OCI-M2 (cell line): ENCODE measurements at regions not wholly inside any gene's neighbourhood (a gene's known extent, or its start where the extent isn't known, plus 50 kb on each side); places are given as distances from the start of the nearest gene placed in this dataset.

Experiments used
- DNase-seq: peaks from one replicate; lab custom pipeline; 2025; ENCODE audit not compliant: unreplicated experiment; lab: John Stamatoyannopoulos, UW

DNA sequence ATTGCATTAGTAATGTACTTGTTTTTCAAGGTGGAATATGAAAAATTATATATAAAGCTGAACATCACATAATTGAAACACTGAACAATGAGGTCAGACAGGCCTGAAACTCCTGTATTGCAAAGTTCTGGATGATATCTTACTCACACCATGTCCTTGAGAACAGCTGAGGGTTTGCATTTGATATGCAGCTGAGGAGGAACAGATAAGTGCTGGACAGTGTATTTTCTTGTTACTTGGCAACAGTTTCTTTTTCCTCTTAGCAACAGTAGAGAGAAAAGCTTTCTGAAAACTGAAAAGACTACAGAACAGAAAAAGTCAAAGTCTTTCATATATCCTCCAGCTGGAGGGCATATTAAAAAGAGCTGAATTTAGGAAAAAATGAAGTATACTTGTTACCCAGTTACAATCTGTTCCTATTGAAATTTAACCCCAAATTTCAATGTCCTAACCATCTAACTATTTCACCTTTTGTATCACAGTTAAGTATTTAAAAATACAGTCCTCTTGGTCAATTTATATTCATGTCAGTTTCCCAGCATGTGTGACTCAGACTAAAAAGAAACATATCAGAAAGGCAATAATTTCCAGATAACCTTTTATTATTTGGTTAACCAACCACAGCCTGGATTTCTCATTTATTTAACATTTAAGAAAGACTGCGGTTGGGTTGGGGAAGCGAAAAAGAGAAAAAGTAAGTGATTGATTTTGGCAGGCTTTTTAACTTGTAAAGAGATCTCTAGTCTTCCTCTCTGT lies 733.0 kb upstream of the DPPA4 start:
- no peak for DNase-seq

- no peak for DNase-seq
Measured at GRCh38 chr3:110074095-110074494, 736.7 kb upstream of the DPPA4 start.

DNA sequence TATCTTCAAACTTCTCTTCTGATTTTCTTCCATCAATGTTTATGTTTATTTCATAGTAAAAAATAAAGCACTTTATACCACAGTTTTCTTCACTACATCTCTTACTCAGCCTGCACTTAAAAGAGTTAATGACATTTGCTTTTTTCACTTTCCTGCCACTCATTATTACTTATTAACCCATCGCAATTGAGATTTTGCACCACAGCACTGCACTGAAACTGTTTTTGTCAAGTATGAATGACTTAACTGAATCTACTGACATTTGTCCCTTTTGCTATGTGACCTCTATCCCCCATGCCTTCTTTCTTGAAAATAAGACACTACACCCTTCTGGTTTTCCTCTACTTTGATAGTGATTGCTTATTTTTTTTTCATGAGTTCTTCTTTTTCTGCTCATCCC lies 739.7 kb upstream of the DPPA4 start:
- no peak for DNase-seq

DNA sequence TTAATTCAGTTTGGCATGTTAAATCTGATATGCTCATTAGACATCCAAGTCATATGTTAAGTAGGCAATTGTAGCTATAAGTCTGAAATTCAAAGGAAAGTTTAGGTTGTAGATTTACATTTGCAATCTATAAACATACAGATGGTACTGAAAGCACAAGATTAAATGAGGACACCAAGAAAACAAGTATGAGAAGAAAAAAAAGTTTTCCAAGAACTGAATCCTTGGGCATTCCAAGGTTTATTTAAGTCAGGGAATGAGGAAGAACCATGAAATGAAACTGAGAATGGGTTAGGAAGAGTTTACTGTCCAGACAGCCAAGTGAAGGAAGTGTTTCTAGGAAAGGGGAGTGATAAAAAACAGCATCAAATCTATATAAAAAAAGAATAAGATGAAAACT lies 756.1 kb upstream of the DPPA4 start:
- DNase-seq: no peak

DNA sequence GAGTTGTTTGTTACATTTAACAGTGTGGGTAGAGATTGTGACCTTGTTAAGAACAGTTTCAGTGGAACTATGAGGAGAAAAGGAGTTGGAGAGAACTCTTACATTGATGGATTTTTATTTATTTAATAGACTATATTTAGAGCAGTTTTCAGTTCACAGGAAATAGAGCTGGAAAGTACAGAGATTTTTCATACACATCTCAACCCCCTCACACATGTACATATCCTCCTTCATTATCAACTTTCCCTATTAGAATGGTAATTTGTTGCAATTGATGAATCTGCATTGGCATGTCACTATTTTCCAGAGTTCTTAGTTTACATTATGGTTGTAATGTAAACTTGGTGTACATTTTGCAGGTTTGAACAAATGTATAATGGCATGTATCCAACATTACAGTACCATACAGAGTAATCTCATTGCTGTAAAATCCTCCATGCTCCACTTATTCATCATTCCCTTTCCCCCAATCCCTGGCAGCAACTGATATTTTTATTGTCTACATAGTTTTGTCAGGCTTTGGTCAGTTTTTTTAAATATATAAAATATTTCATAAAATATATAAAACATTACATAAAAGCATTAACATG lies 756.6 kb upstream of the DPPA4 start:
- no peak for DNase-seq

DNA sequence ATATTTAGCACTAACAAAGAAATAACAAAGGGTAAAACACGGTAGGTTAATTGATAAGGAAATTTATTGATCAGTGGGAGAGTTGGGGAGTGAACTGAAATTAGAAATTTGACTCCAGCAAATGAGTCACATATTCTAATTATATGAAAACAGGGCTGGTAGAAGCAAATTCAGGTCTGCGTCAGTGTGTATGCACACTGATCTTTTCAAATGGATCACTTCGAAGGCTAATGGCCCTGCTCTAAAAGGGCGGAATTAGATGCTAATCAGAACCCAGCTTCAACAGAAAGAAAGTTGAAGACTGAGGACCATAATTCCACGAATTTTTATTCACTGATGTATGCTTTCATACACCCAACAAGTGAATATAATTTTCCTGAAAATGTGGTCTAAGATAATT lies 762.4 kb upstream of the DPPA4 start:
- DNase-seq: no peak

DNA sequence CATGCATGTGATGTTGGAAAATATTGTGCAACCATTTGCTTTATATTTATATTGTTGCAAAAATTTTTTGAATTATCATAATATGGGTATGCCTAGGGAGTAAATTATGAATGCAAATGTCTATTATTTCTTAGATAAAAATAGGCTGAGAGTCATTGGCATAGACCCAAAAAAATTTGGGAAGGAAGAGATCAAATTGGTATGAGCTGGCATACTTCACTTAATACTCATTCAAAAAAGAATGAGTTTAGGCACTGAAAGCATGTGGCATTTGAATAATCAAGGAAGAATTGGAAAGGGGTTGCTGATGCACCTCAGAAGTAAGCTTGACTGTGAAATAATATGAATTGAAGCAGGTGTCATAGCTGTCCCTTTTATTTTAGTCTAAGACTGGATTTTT lies 764.0 kb upstream of the DPPA4 start:
- no peak for DNase-seq

GRCh38 chr3:110106805-110107204 lies 769.5 kb upstream of the DPPA4 start:
- no peak for DNase-seq

- DNase-seq: no peak
Measured at GRCh38 chr3:110123946-110124345, 786.6 kb upstream of the DPPA4 start.

- no peak for DNase-seq
Measured at GRCh38 chr3:110126065-110126464, 788.7 kb upstream of the DPPA4 start.

GRCh38 chr3:110133971-110134370 lies 796.6 kb upstream of the DPPA4 start:
- DNase-seq: no peak

DNA sequence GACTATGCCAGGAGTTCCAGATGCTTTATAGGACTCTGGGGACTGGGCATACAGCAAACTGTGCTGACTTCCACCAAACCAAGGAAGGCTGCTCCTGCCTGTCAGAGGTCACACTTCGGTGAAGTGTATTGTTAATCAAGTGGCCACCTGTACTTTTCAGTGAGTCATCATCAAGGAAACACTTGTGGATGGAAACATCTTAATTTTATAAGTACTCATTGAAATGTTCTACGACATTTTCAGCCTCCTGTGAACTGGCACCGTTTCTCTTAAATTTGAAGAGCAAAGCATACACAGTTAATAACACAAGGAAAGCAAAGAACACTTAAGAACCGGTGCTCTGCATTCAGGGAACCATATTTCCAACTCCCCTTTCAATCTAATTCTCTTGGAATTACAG lies 801.7 kb upstream of the DPPA4 start:
- DNase-seq: no peak

GRCh38 chr3:110139821-110140220 lies 802.5 kb upstream of the DPPA4 start:
- DNase-seq: no peak

GRCh38 chr3:110149763-110150162 lies 812.4 kb upstream of the DPPA4 start:
- DNase-seq: no peak

DNA sequence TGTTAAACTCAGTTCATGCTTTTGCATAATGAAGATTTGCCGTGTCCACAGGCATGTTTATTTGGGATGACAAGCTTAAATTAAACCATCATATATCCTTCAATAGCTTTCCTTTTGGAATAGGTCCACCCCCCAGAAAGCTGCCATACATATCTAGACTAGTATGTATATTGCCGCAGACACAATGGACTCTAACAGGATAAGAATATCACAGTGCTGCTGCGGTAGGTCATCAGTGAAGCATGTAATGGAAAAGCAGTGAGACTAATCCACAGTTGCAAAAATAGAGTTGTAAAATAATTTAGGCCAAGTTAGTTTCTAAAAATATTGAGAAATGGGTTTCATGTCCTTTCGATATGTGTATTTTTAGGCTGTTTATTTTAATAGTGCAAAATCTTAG lies 819.9 kb upstream of the DPPA4 start:
- DNase-seq: no peak

DNA sequence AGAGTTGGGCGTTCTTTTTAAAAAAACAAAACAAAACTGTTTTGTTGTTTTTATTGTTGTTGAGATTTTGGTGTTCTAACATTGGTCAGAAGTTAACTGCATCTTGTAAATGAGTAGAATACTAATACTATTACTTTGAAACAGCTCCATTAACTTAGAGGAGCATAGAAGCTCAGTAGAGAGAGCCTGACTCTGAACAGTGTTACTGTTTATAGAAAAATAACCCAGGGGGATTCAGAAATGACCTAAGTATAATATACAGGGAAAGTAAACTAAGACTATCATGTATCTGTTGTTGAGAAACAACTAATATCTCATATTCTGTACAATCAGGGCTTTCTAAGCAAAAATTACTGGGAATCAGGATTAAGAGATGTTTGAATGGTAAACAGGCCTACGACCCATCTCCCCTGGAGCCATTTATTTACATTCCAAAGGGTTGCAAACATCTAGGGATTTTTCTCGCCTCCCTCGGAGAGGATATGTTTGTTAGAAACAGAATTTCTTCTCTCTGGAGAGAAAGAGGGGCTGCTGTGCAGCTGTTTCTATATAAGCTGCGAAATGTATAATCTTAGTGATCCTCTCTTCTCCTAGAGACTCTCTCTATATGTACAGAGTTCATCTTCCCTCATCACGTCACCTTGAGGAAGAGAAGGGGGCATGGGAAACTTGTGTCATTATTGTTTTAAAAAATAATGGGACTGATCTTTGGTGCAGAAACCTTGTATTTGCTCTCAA lies 827.5 kb upstream of the DPPA4 start:
- no peak for DNase-seq

- DNase-seq: no peak
Measured at GRCh38 chr3:110165370-110165743, 828.0 kb upstream of the DPPA4 start.

DNA sequence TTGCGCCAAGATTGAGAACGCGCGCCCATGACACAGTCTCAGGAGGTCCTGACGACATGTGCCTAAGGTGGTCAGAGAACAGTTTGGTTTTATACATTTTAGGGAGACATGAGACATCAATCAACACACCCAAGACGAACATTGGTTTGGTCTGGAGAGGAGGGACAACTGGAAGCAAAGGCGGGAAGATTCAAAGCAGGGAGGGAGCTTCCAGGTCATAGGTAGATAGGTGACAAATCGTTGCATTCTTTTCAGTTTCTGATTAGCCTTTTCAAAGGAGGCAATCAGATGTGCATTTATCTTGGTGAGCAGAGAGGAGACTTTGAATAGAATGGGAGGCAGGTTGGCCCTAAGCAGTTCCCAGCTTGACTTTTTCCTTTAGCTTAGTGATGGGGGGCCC lies 828.4 kb upstream of the DPPA4 start:
- no peak for DNase-seq

DNA sequence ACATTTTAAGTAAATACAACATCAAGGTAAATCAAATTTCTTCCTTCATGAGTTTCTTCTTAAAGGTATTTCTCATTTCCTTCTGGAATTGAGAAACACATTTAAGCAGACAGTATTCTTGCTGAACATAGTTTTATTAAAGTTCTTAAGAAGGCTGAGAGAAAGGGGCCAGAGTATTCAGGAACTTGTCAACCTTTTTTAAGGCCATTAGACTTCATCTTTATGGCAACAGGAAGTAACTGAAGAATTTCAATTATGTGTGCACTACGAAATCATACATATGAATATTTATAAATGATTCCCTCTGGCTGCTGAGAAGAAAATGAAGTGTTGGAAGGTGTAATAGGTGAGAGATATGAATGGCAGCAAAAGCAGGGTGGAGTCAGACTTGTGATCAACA lies 829.4 kb upstream of the DPPA4 start:
- DNase-seq: no peak

- no peak for DNase-seq
Measured at GRCh38 chr3:110174908-110175307, 837.6 kb upstream of the DPPA4 start.

DNA sequence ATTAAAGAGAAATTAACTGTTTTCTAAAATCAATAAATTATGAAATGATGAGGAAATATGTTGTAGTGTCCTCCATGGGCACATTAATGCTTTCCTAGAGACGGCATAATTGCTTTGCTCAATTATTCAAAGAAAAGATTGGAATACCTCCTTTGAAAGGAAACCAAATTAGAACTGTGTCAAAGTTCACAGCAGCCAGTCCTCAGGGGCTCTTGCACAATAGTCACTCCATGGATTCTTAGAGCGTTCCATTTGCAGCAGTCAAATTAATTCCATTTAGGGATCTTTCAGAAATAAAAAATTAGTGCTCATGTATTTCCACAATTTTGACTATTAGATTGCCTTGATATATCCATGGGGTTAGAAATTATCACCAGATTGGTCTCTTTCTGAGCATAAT lies 841.6 kb upstream of the DPPA4 start:
- DNase-seq: no peak

DNA sequence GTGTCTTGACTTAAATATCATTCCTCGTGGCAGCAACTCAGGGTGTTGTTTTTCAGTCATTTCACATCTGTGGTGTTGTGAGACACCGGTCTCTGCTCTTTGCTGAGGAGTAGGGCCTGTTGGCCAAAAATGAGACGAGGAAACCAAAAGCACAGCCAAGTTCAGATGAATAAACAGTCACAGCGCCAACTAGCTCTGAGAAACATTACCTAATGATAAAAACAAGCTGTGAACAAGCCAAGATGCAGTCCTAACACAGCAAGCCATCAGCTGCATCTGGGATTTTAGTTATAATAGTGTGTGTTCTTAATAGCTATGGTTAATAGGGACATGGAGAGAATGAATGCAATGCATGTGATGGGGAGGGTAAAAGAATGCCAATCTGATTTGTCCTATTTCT lies 843.4 kb upstream of the DPPA4 start:
- no peak for DNase-seq
